OCI-LY3 (cell line): ENCODE measurements at regions not wholly inside any gene's neighbourhood (a gene's known extent, or its start where the extent isn't known, plus 50 kb on each side); places are given as distances from the start of the nearest gene placed in this dataset.

Source experiments
- EZH2phosphoT487 ChIP-seq: fragments of 200-600 bp; shearing (Covaris generic); IDR thresholded peaks from 2 replicates; pipeline ENCODE4 v1.6.1; 2018; ENCODE audit warnings: antibody characterized with exemption, mixed run types, low read depth
- TF ChIP-seq, protein P1 (sequence below): fragments of 200-600, 300-600 bp; sonication (generic); IDR thresholded peaks from 2 replicates; pipeline ENCODE4 v1.5.1; 2014; ENCODE audit warnings: antibody characterized with exemption, low read length, low read depth

- TF ChIP-seq, protein P1, sequence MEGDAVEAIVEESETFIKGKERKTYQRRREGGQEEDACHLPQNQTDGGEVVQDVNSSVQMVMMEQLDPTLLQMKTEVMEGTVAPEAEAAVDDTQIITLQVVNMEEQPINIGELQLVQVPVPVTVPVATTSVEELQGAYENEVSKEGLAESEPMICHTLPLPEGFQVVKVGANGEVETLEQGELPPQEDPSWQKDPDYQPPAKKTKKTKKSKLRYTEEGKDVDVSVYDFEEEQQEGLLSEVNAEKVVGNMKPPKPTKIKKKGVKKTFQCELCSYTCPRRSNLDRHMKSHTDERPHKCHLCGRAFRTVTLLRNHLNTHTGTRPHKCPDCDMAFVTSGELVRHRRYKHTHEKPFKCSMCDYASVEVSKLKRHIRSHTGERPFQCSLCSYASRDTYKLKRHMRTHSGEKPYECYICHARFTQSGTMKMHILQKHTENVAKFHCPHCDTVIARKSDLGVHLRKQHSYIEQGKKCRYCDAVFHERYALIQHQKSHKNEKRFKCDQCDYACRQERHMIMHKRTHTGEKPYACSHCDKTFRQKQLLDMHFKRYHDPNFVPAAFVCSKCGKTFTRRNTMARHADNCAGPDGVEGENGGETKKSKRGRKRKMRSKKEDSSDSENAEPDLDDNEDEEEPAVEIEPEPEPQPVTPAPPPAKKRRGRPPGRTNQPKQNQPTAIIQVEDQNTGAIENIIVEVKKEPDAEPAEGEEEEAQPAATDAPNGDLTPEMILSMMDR: no peak
- no peak for TF ChIP-seq EZH2phosphoT487
Observed at GRCh38 chr20:60203451-60203850, 245.2 kb downstream of the CDH26 start.
